Mammary epithelial cell (primary cell): ENCODE measurements at regions not wholly inside any gene's neighbourhood (a gene's known extent, or its start where the extent isn't known, plus 50 kb on each side); places are given as distances from the start of the nearest gene placed in this dataset.

Source experiments
- CTCF ChIP-seq, 2 donors: IDR thresholded peaks in 1 of 2; conservative IDR thresholded peaks in 1 of 2; 2 replicates each; pipeline ENCODE4 v1.5.1; 2011 to 2012; ENCODE audit warnings: inconsistent platforms in 2 of 2, low read length in 2 of 2, mild to moderate bottlenecking in 2 of 2, control low read depth in 1 of 2, low read depth in 1 of 2; ENCODE audit not compliant: insufficient read depth in 1 of 2; ENCODE audit errors: extremely low read depth in 1 of 2
- EZH2 ChIP-seq: IDR thresholded peaks from 2 replicates; pipeline ENCODE4 v1.6.1; 2012; ENCODE audit warnings: low read length, inconsistent platforms, borderline replicate concordance

GRCh38 chr18:46419391-46420141 lies 237.5 kb downstream of the LOXHD1 start:
- TF ChIP-seq CTCF (conservative IDR thresholded peaks at IDR 0.05 in 1 of 2, IDR thresholded peaks at IDR 0.05 in 1 of 2; ENCODE audit: extremely low read depth in 1 of 2, insufficient read depth in 1 of 2, low read depth in 1 of 2, low read length in 2 of 2) = no peak
- TF ChIP-seq EZH2 = no peak
